ENCODE measurements at regions not wholly inside any gene's neighbourhood (a gene's known extent, or its start where the extent isn't known, plus 50 kb on each side); places are given as distances from the start of the nearest gene placed in this dataset.

GRCh38 chr5:18091758-18092157 is 457.5 kb downstream of the TAF11L14 start:
- CTCF ChIA-PET: no interaction called here
- H3K27ac Mint-ChIP-seq (ENCODE audit: unreplicated experiment): no peak overlapping the region
- H3K9me3 Mint-ChIP-seq (ENCODE audit: low read depth, unreplicated experiment): peaks cover 24% of the 10 kb centered on the region
- H3K4me3 Mint-ChIP-seq (ENCODE audit: low read depth, unreplicated experiment): no peak overlapping the region
- no peaks in the 10 kb centered on the region for H3K36me3 Mint-ChIP-seq (ENCODE audit: insufficient read depth, unreplicated experiment)
- no peak for DNase-seq
- no peaks in the 10 kb centered on the region for H3K4me1 Mint-ChIP-seq (ENCODE audit: low read depth, unreplicated experiment)
- no peaks in the 10 kb centered on the region for H3K27me3 Mint-ChIP-seq (ENCODE audit: unreplicated experiment)
- intact Hi-C loops (cut with micrococcal nuclease; ENCODE audit: unreplicated experiment): no loop called here
- BruUV-seq (replicated peaks): no TSS peak
- TF ChIP-seq CTCF (IDR thresholded peaks at IDR 0.05; ENCODE audit: unreplicated experiment): no peak

GRCh38 chr5:18095061-18095460 is 460.8 kb downstream of the TAF11L14 start:
- TF ChIP-seq CTCF (IDR thresholded peaks at IDR 0.05; ENCODE audit: unreplicated experiment): no peak
- H3K4me3 Mint-ChIP-seq (ENCODE audit: low read depth, unreplicated experiment): no peak overlapping the region
- DNase-seq: no peak
- no peaks in the 10 kb centered on the region for H3K4me1 Mint-ChIP-seq (ENCODE audit: low read depth, unreplicated experiment)
- intact Hi-C loops (cut with micrococcal nuclease; ENCODE audit: unreplicated experiment): no loop called here
- no peaks in the 10 kb centered on the region for H3K27me3 Mint-ChIP-seq (ENCODE audit: unreplicated experiment)
- no TSS peak for BruUV-seq (replicated peaks)
- H3K27ac Mint-ChIP-seq (ENCODE audit: unreplicated experiment): no peak overlapping the region
- H3K36me3 Mint-ChIP-seq (ENCODE audit: insufficient read depth, unreplicated experiment): no peaks in the 10 kb centered on the region
- CTCF ChIA-PET: no interaction called here
- H3K9me3 Mint-ChIP-seq (ENCODE audit: low read depth, unreplicated experiment): peaks cover 19% of the 10 kb centered on the region

GRCh38 chr5:18097817-18098216 is 463.6 kb downstream of the TAF11L14 start:
- intact Hi-C loops (cut with micrococcal nuclease; ENCODE audit: unreplicated experiment): no loop called here
- CTCF ChIA-PET: no interaction called here
- Mint-ChIP-seq H3K27ac (ENCODE audit: unreplicated experiment) (no peak overlapping the region), H3K36me3 (ENCODE audit: insufficient read depth, unreplicated experiment) (no peaks in the 10 kb centered on the region), H3K4me3 (ENCODE audit: low read depth, unreplicated experiment) (no peak overlapping the region), H3K4me1 (ENCODE audit: low read depth, unreplicated experiment) (no peaks in the 10 kb centered on the region), H3K27me3 (ENCODE audit: unreplicated experiment) (no peaks in the 10 kb centered on the region), H3K9me3 (ENCODE audit: low read depth, unreplicated experiment) (peaks cover 20% of the 10 kb centered on the region)
- BruUV-seq (replicated peaks): no TSS peak
- TF ChIP-seq CTCF (IDR thresholded peaks at IDR 0.05; ENCODE audit: unreplicated experiment): no peak
- DNase-seq: no peak

- TF ChIP-seq CTCF (IDR thresholded peaks at IDR 0.05; ENCODE audit: unreplicated experiment): no peak
- intact Hi-C loops (cut with micrococcal nuclease; ENCODE audit: unreplicated experiment): no loop called here
- no TSS peak for BruUV-seq (replicated peaks)
- H3K27ac Mint-ChIP-seq (ENCODE audit: unreplicated experiment): no peak overlapping the region
- DNase-seq: no peak
- no peaks in the 10 kb centered on the region for H3K4me1 Mint-ChIP-seq (ENCODE audit: low read depth, unreplicated experiment)
- no peak overlapping the region for H3K4me3 Mint-ChIP-seq (ENCODE audit: low read depth, unreplicated experiment)
- H3K9me3 Mint-ChIP-seq (ENCODE audit: low read depth, unreplicated experiment): peaks cover 15% of the 10 kb centered on the region
- CTCF ChIA-PET: no interaction called here
- no peaks in the 10 kb centered on the region for H3K27me3 Mint-ChIP-seq (ENCODE audit: unreplicated experiment)
- H3K36me3 Mint-ChIP-seq (ENCODE audit: insufficient read depth, unreplicated experiment): no peaks in the 10 kb centered on the region
Measured at GRCh38 chr5:18098691-18099090, 464.4 kb downstream of the TAF11L14 start.

GRCh38 chr5:18099261-18099660 is 465.0 kb downstream of the TAF11L14 start:
- DNase-seq: no peak
- intact Hi-C loops (cut with micrococcal nuclease; ENCODE audit: unreplicated experiment): no loop called here
- H3K4me1 Mint-ChIP-seq (ENCODE audit: low read depth, unreplicated experiment): no peaks in the 10 kb centered on the region
- CTCF ChIA-PET: no interaction called here
- H3K27me3 Mint-ChIP-seq (ENCODE audit: unreplicated experiment): no peaks in the 10 kb centered on the region
- H3K4me3 Mint-ChIP-seq (ENCODE audit: low read depth, unreplicated experiment): no peak overlapping the region
- H3K9me3 Mint-ChIP-seq (ENCODE audit: low read depth, unreplicated experiment): peaks cover 14% of the 10 kb centered on the region
- H3K27ac Mint-ChIP-seq (ENCODE audit: unreplicated experiment): no peak overlapping the region
- BruUV-seq (replicated peaks): no TSS peak
- no peaks in the 10 kb centered on the region for H3K36me3 Mint-ChIP-seq (ENCODE audit: insufficient read depth, unreplicated experiment)
- TF ChIP-seq CTCF (IDR thresholded peaks at IDR 0.05; ENCODE audit: unreplicated experiment): no peak
